Activated effector memory CD4-positive, alpha-beta T cell treated with anti-CD3 and anti-CD28 coated beads, Interleukin-2, amount 50 U/mL, for 16 hours (primary cell): ENCODE measurements at regions not wholly inside any gene's neighbourhood (a gene's known extent, or its start where the extent isn't known, plus 50 kb on each side); places are given as distances from the start of the nearest gene placed in this dataset.
"Not testable (repeated sequence)": the region's sequence is repeated elsewhere in the genome, so short reads cannot be mapped to it uniquely, and the experiment has no call there.

Experiments used
- DNase-seq: peaks from one replicate; pipeline ENCODE4 v3.0.0-alpha.2; 2020

GRCh38 chr12:84018556-84019179 is 893.9 kb downstream of the SLC6A15 start:
- DNase-seq = not testable (repeated sequence)

GRCh38 chr12:84016956-84017355 is 895.6 kb downstream of the SLC6A15 start:
- DNase-seq = no peak

GRCh38 chr12:83997423-83997822 is 915.2 kb downstream of the SLC6A15 start:
- DNase-seq = no peak

- DNase-seq = no peak
Measured at GRCh38 chr12:83996671-83997070, 915.9 kb downstream of the SLC6A15 start.

GRCh38 chr12:83985084-83985483 is 927.5 kb downstream of the SLC6A15 start:
- DNase-seq = no peak

DNA sequence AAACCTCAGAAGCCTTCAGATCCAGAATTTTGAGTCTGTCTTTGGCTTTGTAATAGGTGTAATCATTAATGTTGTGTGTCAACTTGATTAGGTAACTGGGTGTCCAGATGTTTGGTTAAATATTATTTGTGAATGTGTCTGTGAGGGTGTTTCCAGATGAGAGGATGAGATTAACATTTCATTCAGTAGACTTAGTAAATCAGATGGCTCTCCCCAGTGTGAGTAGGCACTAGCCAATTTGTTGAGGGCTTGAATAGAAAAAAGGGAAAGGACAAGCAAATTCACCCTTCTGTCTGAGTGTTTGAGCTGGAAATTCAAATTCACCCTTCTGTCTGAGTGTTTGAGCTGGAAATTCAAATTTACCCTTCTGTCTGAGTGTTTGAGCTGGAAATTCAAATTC is 932.2 kb downstream of the SLC6A15 start:
- DNase-seq = no peak

- no peak for DNase-seq
Measured at GRCh38 chr12:83979785-83980184, 932.8 kb downstream of the SLC6A15 start.

GRCh38 chr12:83971781-83972180 is 940.8 kb downstream of the SLC6A15 start:
- DNase-seq = no peak

DNA sequence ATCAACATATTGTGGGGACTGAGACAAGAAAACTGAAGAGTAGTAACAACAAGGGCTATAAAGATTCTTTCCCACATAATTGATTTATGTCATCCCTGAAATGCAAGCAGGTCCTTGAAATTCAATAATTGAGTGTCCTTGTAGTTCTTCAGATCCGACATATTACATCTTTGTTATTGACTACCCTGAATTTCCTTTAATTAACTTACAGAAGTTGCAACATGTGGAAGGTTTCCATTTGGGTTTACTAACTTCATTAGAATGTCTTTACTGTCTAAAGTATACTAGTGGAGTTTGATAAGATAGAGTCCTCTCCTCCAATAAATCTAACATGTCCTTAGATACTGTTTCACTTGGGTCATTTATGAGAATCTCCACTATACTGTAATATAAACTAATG is 951.8 kb downstream of the SLC6A15 start:
- DNase-seq = no peak

DNA sequence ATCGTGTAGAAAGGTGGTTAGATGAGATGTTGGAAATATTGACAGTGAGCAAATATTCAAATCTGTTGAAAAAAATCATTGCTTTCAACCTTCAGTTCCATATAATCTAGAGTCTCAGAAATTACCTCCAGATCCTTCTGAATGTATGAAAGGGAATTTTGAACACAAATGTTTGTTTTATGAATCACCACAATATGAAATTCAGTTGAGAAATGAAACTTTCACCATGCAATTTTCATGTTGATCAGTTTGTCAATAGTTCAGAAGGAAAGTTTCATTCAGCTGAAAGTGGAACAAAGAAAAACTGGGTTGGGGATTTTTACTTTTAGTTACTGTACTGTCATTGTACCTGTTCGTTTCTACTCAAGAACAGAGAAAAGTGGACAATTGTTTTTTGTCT is 953.6 kb downstream of the SLC6A15 start:
- no peak for DNase-seq

- DNase-seq = no peak
Measured at GRCh38 chr12:83954956-83955601, 957.5 kb downstream of the SLC6A15 start.

GRCh38 chr12:83954071-83954789 is 958.4 kb downstream of the SLC6A15 start:
- no peak for DNase-seq

- no peak for DNase-seq
Measured at GRCh38 chr12:83945871-83946270, 966.7 kb downstream of the SLC6A15 start.

DNA sequence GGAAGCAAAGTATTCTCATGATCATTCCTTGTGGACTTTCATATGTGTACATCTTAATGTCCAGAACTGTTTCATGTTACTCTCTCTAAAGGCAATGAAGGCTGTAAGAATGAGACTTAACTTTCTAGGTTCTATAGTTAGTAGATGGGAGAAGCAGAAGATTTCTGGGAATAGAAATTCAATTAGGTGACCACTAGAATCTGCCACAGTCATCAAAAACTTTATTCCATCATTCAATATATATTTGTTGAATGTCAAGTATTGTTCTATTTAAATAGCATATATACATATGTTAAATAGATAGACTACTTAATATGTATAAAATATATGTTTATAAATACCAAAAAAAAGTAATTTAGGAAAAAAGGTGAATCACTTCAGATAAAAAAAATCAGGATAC is 972.9 kb downstream of the SLC6A15 start:
- DNase-seq = no peak

- DNase-seq = no peak
Measured at GRCh38 chr12:83933615-83934014, 979.0 kb downstream of the SLC6A15 start.

- no peak for DNase-seq
Measured at GRCh38 chr12:83932011-83932410, 980.6 kb downstream of the SLC6A15 start.

GRCh38 chr12:83931451-83931850 is 981.1 kb downstream of the SLC6A15 start:
- DNase-seq = no peak

- not testable (repeated sequence) for DNase-seq
Measured at GRCh38 chr12:83929792-83930191, 982.8 kb downstream of the SLC6A15 start.

DNA sequence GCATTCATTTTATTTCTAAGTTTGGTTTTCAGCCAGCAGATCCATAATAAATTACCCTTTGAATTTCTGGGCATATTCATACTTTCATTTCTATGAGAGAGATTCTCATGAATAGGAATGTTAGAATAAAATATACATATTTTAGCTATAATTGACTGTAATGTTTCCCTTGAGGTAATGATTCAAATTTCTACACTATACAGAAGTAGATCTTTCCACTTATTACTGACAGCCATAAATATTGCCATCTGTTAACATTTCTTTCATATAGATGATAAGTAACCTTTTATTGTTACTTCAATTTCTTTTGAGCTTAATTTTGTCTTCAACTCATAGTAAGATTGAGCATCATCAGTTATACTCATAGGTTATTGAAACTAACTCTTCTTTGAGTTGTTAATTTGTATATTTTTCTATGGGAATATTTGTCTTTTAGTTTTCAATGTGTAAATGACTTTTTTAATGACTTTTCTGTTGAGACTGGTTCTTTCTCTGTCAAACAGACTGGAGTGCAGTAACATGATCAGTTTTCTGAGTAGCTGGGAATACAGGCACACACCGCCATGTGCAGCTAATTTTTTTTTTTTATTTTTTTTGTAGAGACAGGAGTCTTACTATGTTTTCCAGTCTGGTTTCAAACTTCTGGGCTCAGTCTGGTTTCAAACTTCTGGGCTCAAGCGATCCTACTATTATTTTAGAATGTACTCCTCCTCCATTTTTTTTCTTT is 991.6 kb downstream of the SLC6A15 start:
- DNase-seq = no peak

GRCh38 chr12:83919081-83919480 is 993.5 kb downstream of the SLC6A15 start:
- no peak for DNase-seq

GRCh38 chr12:83904175-83904574 is 1008.4 kb downstream of the SLC6A15 start:
- DNase-seq = no peak

DNA sequence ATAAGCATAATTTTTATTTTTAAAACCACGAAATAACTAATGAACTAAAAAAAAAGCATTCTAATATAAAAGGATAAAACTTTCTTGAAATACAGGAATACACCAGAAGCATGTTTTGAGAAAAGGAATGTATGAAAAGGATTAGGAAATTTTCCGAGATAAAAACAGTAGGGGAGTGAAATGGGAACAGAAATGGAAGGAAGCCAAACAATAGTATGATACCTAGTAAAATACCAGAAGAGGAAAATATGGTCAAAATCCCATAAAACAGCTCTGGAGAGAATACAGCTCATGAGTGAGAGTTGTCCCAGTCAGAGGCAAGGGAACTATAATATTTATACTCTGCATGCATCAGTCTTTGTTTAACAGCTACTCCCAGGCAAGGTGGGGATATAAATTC is 1016.2 kb downstream of the SLC6A15 start:
- no peak for DNase-seq

DNA sequence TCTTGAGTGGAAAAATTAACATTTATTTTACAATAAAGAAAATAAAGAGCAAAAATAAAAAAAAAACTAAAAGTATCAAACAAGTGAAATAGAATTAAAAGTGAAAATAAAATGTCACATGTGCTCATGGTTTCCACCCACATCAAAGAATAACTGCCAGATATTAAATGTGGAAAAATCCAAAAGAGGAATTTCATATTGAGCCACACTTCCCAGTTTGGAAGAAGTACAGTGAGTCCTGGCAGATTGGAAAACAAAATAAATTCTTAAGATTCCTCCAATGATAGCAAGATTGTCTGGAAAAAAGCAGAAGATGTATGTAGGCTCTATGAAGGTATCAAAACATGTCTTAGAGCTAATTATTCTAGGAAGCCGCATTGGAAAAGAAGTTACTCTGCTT is 1019.5 kb downstream of the SLC6A15 start:
- DNase-seq = no peak

GRCh38 chr12:83889745-83890144 is 1022.9 kb downstream of the SLC6A15 start:
- no peak for DNase-seq
